HEK293 (cell line): ENCODE measurements at regions not wholly inside any gene's neighbourhood (a gene's known extent, or its start where the extent isn't known, plus 50 kb on each side); places are given as distances from the start of the nearest gene placed in this dataset.
A peak's percentile ranks its signal among the peaks of the same experiment; 100 is the strongest.

Experiments used
- CTCF ChIA-PET: fragments of 350-600 bp; formaldehyde crosslinking; extraction: SDS; loops from one replicate; lab custom pipeline; 2021; ENCODE audit warnings: antibody characterized with exemption; lab: Yijun Ruan, JAX
- POLR2A ChIA-PET: fragments of 300-600 bp; formaldehyde crosslinking; extraction: SDS; loops from one replicate; lab custom pipeline; 2020; ENCODE audit warnings: antibody characterized with exemption, inconsistent platforms; lab: Yijun Ruan, JAX
- H3K27ac ChIP-seq: fragments of 200-500 bp; sonication (Bioruptor generic); 2 replicates; pipeline ENCODE4 v1.5.1; 2014; ENCODE audit warnings: low read depth, low read length, control low read depth, inconsistent platforms; ENCODE audit errors: extremely low read depth
- H3K36me3 ChIP-seq, 2 experiments: fragments of 200-500 bp in 1 of 2; sonication (Bioruptor generic) in 1 of 2; 1 replicate in 1 of 2; 2 replicates in 1 of 2; pipeline ENCODE4 v1.5.1; 2014 to 2017; ENCODE audit warnings: inconsistent platforms in 2 of 2, low read length in 2 of 2; ENCODE audit not compliant: control insufficient read depth in 2 of 2, insufficient read depth in 1 of 2
- H3K4me1 ChIP-seq: fragments of 200-500 bp; sonication (Bioruptor generic); 2 replicates; pipeline ENCODE4 v1.5.1; 2014; ENCODE audit warnings: mild to moderate bottlenecking, low read length, inconsistent platforms; ENCODE audit not compliant: control insufficient read depth, insufficient read depth
- H3K4me3 ChIP-seq: 2 replicates; pipeline ENCODE4 v1.5.1; 2011; ENCODE audit warnings: low read depth, mild to moderate bottlenecking, control low read depth, low read length, moderate library complexity
- H3K9me3 ChIP-seq: fragments of 200-500 bp; sonication (Bioruptor generic); 2 replicates; pipeline ENCODE4 v1.5.1; 2014; ENCODE audit warnings: low read depth, low read length, inconsistent platforms; ENCODE audit not compliant: control insufficient read depth, insufficient read depth
- EGR2 ChIP-seq: fragments of 450-650 bp; formaldehyde crosslinking; IDR thresholded peaks from 2 replicates; pipeline ENCODE4 v1.5.1; 2016; ENCODE audit warnings: low read depth, missing biosample characterization, missing genetic modification characterization
- HOXC10 ChIP-seq: sonication (generic); formaldehyde crosslinking; IDR thresholded peaks from 2 replicates; pipeline ENCODE4 v1.8.1; 2023; ENCODE audit warnings: mild to moderate bottlenecking, missing genetic modification reagents
- KLF10 ChIP-seq: fragments of 450-650 bp; IDR thresholded peaks from 2 replicates; pipeline ENCODE4 v1.5.1; 2018; ENCODE audit warnings: missing biosample characterization, mild to moderate bottlenecking, missing genetic modification characterization
- MEIS1 ChIP-seq: sonication (generic); formaldehyde crosslinking; IDR thresholded peaks from 2 replicates; pipeline ENCODE4 v1.8.1; 2022; ENCODE audit warnings: missing genetic modification reagents, mild to moderate bottlenecking, borderline replicate concordance
- SETDB1 ChIP-seq: IDR thresholded peaks from one replicate; pipeline ENCODE4 v1.6.1; 2017; ENCODE audit warnings: mild to moderate bottlenecking, low read length, moderate library complexity, mixed read lengths; ENCODE audit not compliant: insufficient read length
- WT1 ChIP-seq: fragments of 450-650 bp; formaldehyde crosslinking; IDR thresholded peaks from 2 replicates; pipeline ENCODE4 v1.5.1; 2016; ENCODE audit warnings: missing biosample characterization, missing genetic modification characterization
- ZFHX2 ChIP-seq: fragments of 450-650 bp; formaldehyde crosslinking; conservative IDR thresholded peaks from 2 replicates; pipeline ENCODE4 v1.5.1; 2016; ENCODE audit warnings: missing biosample characterization, missing genetic modification characterization
- ZNF114 ChIP-seq: fragments of 450-650 bp; formaldehyde crosslinking; IDR thresholded peaks from 2 replicates; pipeline ENCODE4 v1.5.0; 2017; ENCODE audit warnings: missing biosample characterization, missing genetic modification characterization
- ZNF2 ChIP-seq: fragments of 450-650 bp; formaldehyde crosslinking; IDR thresholded peaks from 2 replicates; pipeline ENCODE4 v1.5.1; 2016; ENCODE audit warnings: missing biosample characterization, missing genetic modification characterization
- ZNF214 ChIP-seq: fragments of 450-650 bp; formaldehyde crosslinking; IDR thresholded peaks from 2 replicates; pipeline ENCODE4 v1.5.1; 2017; ENCODE audit warnings: missing biosample characterization, mild to moderate bottlenecking, missing genetic modification characterization, borderline replicate concordance
- ZNF239 ChIP-seq: fragments of 450-650 bp; formaldehyde crosslinking; IDR thresholded peaks from 2 replicates; pipeline ENCODE4 v1.5.1; 2016; ENCODE audit warnings: missing biosample characterization, missing genetic modification characterization
- ZNF248 ChIP-seq: fragments of 450-650 bp; formaldehyde crosslinking; IDR thresholded peaks from 2 replicates; pipeline ENCODE4 v1.5.1; 2017; ENCODE audit warnings: missing biosample characterization, missing genetic modification characterization
- ZNF292 ChIP-seq: fragments of 450-650 bp; formaldehyde crosslinking; IDR thresholded peaks from 2 replicates; pipeline ENCODE4 v1.5.1; 2016; ENCODE audit warnings: low read depth, missing biosample characterization, missing genetic modification characterization, borderline replicate concordance
- ZNF324 ChIP-seq: fragments of 450-650 bp; formaldehyde crosslinking; IDR thresholded peaks from 2 replicates; pipeline ENCODE4 v1.5.1; 2016; ENCODE audit warnings: missing biosample characterization, missing genetic modification characterization
- ZNF354C ChIP-seq: fragments of 450-650 bp; formaldehyde crosslinking; IDR thresholded peaks from 2 replicates; pipeline ENCODE4 v1.5.1; 2016; ENCODE audit warnings: missing biosample characterization, missing genetic modification characterization, low read depth, borderline replicate concordance
- ZNF423 ChIP-seq: fragments of 450-650 bp; formaldehyde crosslinking; IDR thresholded peaks from 2 replicates; pipeline ENCODE4 v1.5.1; 2016; ENCODE audit warnings: missing biosample characterization, missing genetic modification characterization
- ZNF660 ChIP-seq: fragments of 450-650 bp; IDR thresholded peaks from 2 replicates; pipeline ENCODE4 v1.5.1; 2018; ENCODE audit warnings: missing biosample characterization, mild to moderate bottlenecking, missing genetic modification characterization
- TF ChIP-seq, protein P1 (sequence below): fragments of 450-650 bp; formaldehyde crosslinking; IDR thresholded peaks from 2 replicates; pipeline ENCODE4 v1.5.1; 2016; ENCODE audit warnings: missing biosample characterization, missing genetic modification characterization
- TF ChIP-seq, protein P2 (sequence below): fragments of 450-650 bp; formaldehyde crosslinking; IDR thresholded peaks from 2 replicates; pipeline ENCODE4 v1.5.1; 2016; ENCODE audit warnings: missing biosample characterization, missing genetic modification characterization
- TF ChIP-seq, protein P3 (sequence below): fragments of 450-650 bp; formaldehyde crosslinking; IDR thresholded peaks from 2 replicates; pipeline ENCODE4 v1.5.1; 2016; ENCODE audit warnings: missing biosample characterization, missing genetic modification characterization, borderline replicate concordance
- TF ChIP-seq, protein P4 (sequence below): fragments of 450-650 bp; formaldehyde crosslinking; IDR thresholded peaks from 2 replicates; pipeline ENCODE4 v1.5.1; 2016; ENCODE audit warnings: missing biosample characterization, missing genetic modification characterization
- TF ChIP-seq, protein P5 (sequence below): fragments of 450-650 bp; formaldehyde crosslinking; IDR thresholded peaks from 2 replicates; pipeline ENCODE4 v1.5.1; 2016; ENCODE audit warnings: missing biosample characterization, missing genetic modification characterization

DNA sequence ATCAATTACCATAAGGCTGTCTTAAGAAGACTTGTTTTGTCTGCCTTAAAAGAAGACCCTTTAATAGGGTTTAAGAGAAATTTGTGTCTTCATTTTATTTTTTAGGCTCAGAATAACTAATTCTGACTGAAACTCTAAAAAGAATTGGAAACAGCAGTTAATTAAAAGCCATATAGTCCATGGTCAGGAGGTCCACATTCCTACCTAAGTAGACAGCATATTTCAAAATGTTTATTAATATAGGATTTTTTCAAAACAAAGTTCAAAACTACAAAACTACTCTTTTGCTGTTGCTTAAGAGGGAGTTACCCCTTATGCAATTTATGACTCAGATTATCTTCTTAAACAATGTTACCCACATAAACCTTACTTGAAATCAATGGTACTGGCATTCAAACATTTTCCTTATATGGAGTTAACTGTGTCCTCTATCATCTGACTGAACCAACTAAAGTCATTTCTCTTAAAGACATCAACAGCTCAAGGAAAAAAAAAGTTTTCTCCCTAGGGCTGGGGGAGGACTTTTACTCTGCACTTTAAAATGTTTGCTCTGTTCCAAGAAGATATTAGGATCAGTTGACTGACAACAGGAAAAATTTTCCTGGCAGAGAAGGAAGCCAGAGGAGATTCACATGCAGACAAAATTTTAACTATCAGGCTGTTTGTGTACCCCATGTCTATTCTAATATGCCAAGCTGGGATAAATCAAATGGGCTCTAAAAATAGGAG is 56.8 kb upstream of the NANOGP8 start (continued):
- TF ChIP-seq ZNF114 (tag by site-specific recombination): no peak
- TF ChIP-seq, protein P1, sequence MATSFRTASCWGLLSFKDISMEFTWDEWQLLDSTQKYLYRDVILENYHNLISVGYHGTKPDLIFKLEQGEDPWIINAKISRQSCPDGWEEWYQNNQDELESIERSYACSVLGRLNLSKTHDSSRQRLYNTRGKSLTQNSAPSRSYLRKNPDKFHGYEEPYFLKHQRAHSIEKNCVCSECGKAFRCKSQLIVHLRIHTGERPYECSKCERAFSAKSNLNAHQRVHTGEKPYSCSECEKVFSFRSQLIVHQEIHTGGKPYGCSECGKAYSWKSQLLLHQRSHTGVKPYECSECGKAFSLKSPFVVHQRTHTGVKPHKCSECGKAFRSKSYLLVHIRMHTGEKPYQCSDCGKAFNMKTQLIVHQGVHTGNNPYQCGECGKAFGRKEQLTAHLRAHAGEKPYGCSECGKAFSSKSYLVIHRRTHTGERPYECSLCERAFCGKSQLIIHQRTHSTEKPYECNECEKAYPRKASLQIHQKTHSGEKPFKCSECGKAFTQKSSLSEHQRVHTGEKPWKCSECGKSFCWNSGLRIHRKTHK (tag by site-specific recombination): no peak

DNA sequence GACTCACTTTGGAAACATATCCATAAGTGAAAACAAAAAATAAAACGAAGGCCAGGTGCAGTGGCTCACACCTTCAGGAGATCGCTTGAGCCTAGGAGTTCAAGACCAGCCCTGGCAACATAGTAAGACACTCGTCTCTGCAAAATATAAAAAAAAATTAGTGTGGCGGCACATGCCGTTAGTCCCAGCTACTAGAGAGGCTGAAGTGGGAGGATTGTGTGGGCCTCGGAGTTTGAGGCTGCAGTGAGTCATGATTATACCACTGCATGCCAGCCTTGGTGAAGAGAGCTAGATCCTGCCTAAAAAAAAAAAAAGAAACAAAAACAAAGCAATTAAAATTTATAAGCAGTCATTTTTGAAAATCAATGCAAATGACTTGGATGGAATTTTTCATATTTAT is 54.7 kb upstream of the NANOGP8 start:
- TF ChIP-seq ZNF324 (tag by site-specific recombination) (no peak), EGR2 (tag by site-specific recombination) (0 out of 2 replicates have a peak, but pooled peaks have one; percentile 28), ZNF239 (tag by site-specific recombination) (no peak), ZFHX2 (tag by site-specific recombination) (0 out of 2 replicates have a peak, but pooled peaks have one; percentile 22), WT1 (tag by site-specific recombination) (no peak), ZNF2 (tag by site-specific recombination) (no peak), ZNF292 (no peak)
- CTCF ChIA-PET: interaction anchor here (0.6 kb wide), 1 partner anchor 20 kb away, joined by 4 read pairs; no protein-coding TSS in a partner anchor
- H3K27ac ChIP-seq: no peak overlapping the region
- no peaks in the 10 kb centered on the region for H3K9me3 ChIP-seq
- POLR2A ChIA-PET: no interaction called here
- no peaks in the 10 kb centered on the region for H3K4me1 ChIP-seq
- H3K36me3 ChIP-seq: no peaks in the 10 kb centered on the region
- no peak overlapping the region for H3K4me3 ChIP-seq

DNA sequence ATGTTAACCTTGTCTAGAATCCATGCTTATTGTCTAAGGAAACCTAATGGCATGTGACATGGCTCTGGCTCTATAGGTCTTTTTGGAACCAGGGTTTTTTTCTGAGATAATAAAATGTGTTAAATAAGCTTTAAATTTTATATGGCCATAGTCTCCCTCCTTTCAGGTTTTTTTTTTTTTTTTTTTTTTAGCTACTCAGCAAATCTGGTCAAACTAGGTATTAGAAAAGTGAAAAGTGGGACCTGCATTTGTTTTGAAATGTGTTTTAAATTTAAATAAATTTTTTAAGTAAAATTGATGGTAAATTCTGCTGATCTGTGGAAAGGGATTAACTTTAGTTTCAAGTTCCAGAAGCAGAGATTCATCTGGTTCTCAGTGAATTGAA is 52.1 kb upstream of the NANOGP8 start:
- no peak overlapping the region for H3K4me3 ChIP-seq
- H3K27ac ChIP-seq: no peak overlapping the region
- CTCF ChIA-PET: no interaction called here
- POLR2A ChIA-PET: no interaction called here
- 0 out of 2 replicates have a peak, but pooled peaks cover 2% of the 10 kb centered on the region for H3K4me1 ChIP-seq
- no peaks in the 10 kb centered on the region for H3K9me3 ChIP-seq
- no peaks in the 10 kb centered on the region for H3K36me3 ChIP-seq
- TF ChIP-seq, protein P2, sequence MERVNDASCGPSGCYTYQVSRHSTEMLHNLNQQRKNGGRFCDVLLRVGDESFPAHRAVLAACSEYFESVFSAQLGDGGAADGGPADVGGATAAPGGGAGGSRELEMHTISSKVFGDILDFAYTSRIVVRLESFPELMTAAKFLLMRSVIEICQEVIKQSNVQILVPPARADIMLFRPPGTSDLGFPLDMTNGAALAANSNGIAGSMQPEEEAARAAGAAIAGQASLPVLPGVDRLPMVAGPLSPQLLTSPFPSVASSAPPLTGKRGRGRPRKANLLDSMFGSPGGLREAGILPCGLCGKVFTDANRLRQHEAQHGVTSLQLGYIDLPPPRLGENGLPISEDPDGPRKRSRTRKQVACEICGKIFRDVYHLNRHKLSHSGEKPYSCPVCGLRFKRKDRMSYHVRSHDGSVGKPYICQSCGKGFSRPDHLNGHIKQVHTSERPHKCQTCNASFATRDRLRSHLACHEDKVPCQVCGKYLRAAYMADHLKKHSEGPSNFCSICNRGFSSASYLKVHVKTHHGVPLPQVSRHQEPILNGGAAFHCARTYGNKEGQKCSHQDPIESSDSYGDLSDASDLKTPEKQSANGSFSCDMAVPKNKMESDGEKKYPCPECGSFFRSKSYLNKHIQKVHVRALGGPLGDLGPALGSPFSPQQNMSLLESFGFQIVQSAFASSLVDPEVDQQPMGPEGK: no peak
- TF ChIP-seq ZNF354C (tag by site-specific recombination) (no peak), ZNF248 (no peak), ZNF660 (no peak), KLF10 (no peak), SETDB1 (no peak), ZNF239 (tag by site-specific recombination) (no peak), ZNF214 (no peak), MEIS1 (CRISPR knock-in tag) (no peak), HOXC10 (no peak), ZNF423 (tag by site-specific recombination) (no peak)
- TF ChIP-seq, protein P3, sequence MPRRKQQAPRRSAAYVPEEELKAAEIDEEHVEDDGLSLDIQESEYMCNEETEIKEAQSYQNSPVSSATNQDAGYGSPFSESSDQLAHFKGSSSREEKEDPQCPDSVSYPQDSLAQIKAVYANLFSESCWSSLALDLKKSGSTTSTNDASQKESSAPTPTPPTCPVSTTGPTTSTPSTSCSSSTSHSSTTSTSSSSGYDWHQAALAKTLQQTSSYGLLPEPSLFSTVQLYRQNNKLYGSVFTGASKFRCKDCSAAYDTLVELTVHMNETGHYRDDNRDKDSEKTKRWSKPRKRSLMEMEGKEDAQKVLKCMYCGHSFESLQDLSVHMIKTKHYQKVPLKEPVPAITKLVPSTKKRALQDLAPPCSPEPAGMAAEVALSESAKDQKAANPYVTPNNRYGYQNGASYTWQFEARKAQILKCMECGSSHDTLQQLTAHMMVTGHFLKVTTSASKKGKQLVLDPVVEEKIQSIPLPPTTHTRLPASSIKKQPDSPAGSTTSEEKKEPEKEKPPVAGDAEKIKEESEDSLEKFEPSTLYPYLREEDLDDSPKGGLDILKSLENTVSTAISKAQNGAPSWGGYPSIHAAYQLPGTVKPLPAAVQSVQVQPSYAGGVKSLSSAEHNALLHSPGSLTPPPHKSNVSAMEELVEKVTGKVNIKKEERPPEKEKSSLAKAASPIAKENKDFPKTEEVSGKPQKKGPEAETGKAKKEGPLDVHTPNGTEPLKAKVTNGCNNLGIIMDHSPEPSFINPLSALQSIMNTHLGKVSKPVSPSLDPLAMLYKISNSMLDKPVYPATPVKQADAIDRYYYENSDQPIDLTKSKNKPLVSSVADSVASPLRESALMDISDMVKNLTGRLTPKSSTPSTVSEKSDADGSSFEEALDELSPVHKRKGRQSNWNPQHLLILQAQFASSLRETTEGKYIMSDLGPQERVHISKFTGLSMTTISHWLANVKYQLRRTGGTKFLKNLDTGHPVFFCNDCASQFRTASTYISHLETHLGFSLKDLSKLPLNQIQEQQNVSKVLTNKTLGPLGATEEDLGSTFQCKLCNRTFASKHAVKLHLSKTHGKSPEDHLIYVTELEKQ (tag by site-specific recombination): no peak
- TF ChIP-seq, protein P4, sequence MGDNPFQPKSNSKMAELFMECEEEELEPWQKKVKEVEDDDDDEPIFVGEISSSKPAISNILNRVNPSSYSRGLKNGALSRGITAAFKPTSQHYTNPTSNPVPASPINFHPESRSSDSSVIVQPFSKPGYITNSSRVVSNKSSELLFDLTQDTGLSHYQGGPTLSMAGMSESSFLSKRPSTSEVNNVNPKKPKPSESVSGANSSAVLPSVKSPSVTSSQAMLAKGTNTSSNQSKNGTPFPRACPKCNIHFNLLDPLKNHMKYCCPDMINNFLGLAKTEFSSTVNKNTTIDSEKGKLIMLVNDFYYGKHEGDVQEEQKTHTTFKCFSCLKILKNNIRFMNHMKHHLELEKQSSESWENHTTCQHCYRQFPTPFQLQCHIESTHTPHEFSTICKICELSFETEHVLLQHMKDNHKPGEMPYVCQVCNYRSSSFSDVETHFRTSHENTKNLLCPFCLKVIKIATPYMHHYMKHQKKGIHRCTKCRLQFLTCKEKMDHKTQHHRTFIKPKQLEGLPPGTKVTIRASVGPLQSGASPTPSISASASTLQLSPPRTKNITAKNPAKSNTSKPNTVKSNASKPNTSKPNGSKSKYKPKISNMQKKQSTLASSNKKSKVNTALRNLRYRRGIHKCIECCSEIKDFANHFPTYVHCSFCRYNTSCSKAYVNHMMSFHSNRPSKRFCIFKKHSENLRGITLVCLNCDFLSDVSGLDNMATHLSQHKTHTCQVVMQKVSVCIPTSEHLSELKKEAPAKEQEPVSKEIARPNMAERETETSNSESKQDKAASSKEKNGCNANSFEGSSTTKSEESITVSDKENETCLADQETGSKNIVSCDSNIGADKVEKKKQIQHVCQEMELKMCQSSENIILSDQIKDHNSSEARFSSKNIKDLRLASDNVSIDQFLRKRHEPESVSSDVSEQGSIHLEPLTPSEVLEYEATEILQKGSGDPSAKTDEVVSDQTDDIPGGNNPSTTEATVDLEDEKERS: no peak
- TF ChIP-seq, protein P5, sequence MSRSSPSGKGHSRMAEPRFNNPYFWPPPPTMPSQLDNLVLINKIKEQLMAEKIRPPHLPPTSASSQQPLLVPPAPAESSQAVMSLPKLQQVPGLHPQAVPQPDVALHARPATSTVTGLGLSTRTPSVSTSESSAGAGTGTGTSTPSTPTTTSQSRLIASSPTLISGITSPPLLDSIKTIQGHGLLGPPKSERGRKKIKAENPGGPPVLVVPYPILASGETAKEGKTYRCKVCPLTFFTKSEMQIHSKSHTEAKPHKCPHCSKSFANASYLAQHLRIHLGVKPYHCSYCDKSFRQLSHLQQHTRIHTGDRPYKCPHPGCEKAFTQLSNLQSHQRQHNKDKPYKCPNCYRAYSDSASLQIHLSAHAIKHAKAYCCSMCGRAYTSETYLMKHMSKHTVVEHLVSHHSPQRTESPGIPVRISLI: no peak
